CD14-positive monocyte (primary cell): ENCODE measurements at regions not wholly inside any gene's neighbourhood (a gene's known extent, or its start where the extent isn't known, plus 50 kb on each side); places are given as distances from the start of the nearest gene placed in this dataset.

Source experiments
- DNase-seq, 3 donors: peaks; one replicate each; pipeline ENCODE4 v3.0.0-alpha.2; 2011 to 2022
- H2AFZ ChIP-seq: 2 replicates; pipeline ENCODE4 v1.6.0; 2012; ENCODE audit warnings: mild to moderate bottlenecking, low read depth, low read length, inconsistent platforms; ENCODE audit not compliant: insufficient read depth, poor library complexity, severe bottlenecking
- H3K27ac ChIP-seq, 2 donors: 1 replicate in 1 of 2; 2 replicates in 1 of 2; pipeline ENCODE4 v1.5.1; 2012 to 2013; ENCODE audit warnings: low read length in 2 of 2, control low read depth in 1 of 2, inconsistent platforms in 1 of 2, low read depth in 1 of 2, mild to moderate bottlenecking in 1 of 2
- H3K27me3 ChIP-seq, 2 donors: one replicate each; pipeline versions ENCODE4 v1.6.0 to v1.6.1; 2011 to 2013; ENCODE audit warnings: low read length in 2 of 2; ENCODE audit not compliant: control insufficient read depth in 2 of 2, insufficient read depth in 2 of 2
- H3K36me3 ChIP-seq, 2 donors: replicated peaks in 1 of 2; 1 replicate in 1 of 2; 2 replicates in 1 of 2; pipeline versions ENCODE4 v1.5.1 to v1.6.1; 2012 to 2013; ENCODE audit warnings: low read length in 2 of 2, control low read depth in 1 of 2, inconsistent platforms in 1 of 2, mild to moderate bottlenecking in 1 of 2; ENCODE audit not compliant: insufficient read depth in 2 of 2, control insufficient read depth in 1 of 2
- H3K4me1 ChIP-seq, 2 donors: 1 replicate in 1 of 2; 2 replicates in 1 of 2; pipeline versions ENCODE4 v1.5.1 to v1.6.1; 2012 to 2013; ENCODE audit warnings: low read length in 2 of 2, control low read depth in 1 of 2, inconsistent platforms in 1 of 2, mild to moderate bottlenecking in 1 of 2, moderate library complexity in 1 of 2; ENCODE audit not compliant: insufficient read depth in 2 of 2, control insufficient read depth in 1 of 2
- H3K4me2 ChIP-seq: replicated peaks from 2 replicates; pipeline ENCODE3; 2012; ENCODE audit warnings: low read length, moderate library complexity, mild to moderate bottlenecking; ENCODE audit not compliant: poor library complexity, severe bottlenecking; ENCODE audit errors: extremely low read depth
- H3K4me3 ChIP-seq, 3 experiments: fragments of 200-600 bp in 1 of 3; sonication (generic) in 1 of 3; replicated peaks in 1 of 3; 1 replicate in 2 of 3; 2 replicates in 1 of 3; pipeline ENCODE4 v1.5.1; 2011 to 2013; ENCODE audit warnings: low read length in 3 of 3, mild to moderate bottlenecking in 3 of 3, control low read depth in 2 of 3, low read depth in 2 of 3, inconsistent platforms in 1 of 3, moderate library complexity in 1 of 3
- H3K79me2 ChIP-seq: 2 replicates; pipeline ENCODE4 v1.6.0; 2012; ENCODE audit warnings: mild to moderate bottlenecking, control low read depth, inconsistent platforms, low read length, moderate library complexity; ENCODE audit not compliant: insufficient read depth
- H3K9ac ChIP-seq: 2 replicates; pipeline ENCODE4 v1.6.0; 2017; ENCODE audit warnings: low read length, mild to moderate bottlenecking; ENCODE audit not compliant: insufficient read depth, poor library complexity, severe bottlenecking
- H3K9me3 ChIP-seq, 2 donors: replicated peaks in 1 of 2; 1 replicate in 1 of 2; 2 replicates in 1 of 2; pipeline versions ENCODE4 v1.5.1 to v1.6.1; 2012 to 2013; ENCODE audit warnings: low read length in 2 of 2, control low read depth in 1 of 2; ENCODE audit not compliant: control insufficient read depth in 1 of 2, insufficient read depth in 1 of 2
- H4K20me1 ChIP-seq: 2 replicates; pipeline ENCODE4 v1.6.0; 2012; ENCODE audit warnings: mild to moderate bottlenecking, low read length, control low read depth, moderate library complexity; ENCODE audit not compliant: insufficient read depth
- H3K27ac Mint-ChIP-seq, 7 donors: one replicate each; pipeline ENCODE4 v1.8.0; 2020; ENCODE audit warnings: mild to moderate bottlenecking in 7 of 7, mixed read lengths in 7 of 7, moderate library complexity in 6 of 7, inconsistent platforms in 2 of 7
- H3K27me3 Mint-ChIP-seq, 3 donors: one replicate each; pipeline ENCODE4 v1.8.0; 2021 to 2022; ENCODE audit warnings: low read depth in 3 of 3, mild to moderate bottlenecking in 3 of 3, mixed read lengths in 3 of 3, moderate library complexity in 3 of 3, inconsistent platforms in 1 of 3
- H3K36me3 Mint-ChIP-seq, 2 donors: one replicate each; pipeline ENCODE4 v1.8.0; 2020; ENCODE audit warnings: mixed read lengths in 2 of 2, inconsistent platforms in 1 of 2, mild to moderate bottlenecking in 1 of 2
- H3K4me1 Mint-ChIP-seq: one replicate; pipeline ENCODE4 v1.8.0; 2020; ENCODE audit warnings: mild to moderate bottlenecking, mixed read lengths
- H3K4me3 Mint-ChIP-seq, 2 donors: one replicate each; pipeline ENCODE4 v1.8.0; 2020; ENCODE audit warnings: mild to moderate bottlenecking in 2 of 2, mixed read lengths in 2 of 2, moderate library complexity in 1 of 2
- H3K9me3 Mint-ChIP-seq, 7 donors: one replicate each; pipeline ENCODE4 v1.8.0; 2020 to 2022; ENCODE audit warnings: mixed read lengths in 7 of 7, mild to moderate bottlenecking in 6 of 7, moderate library complexity in 6 of 7, inconsistent platforms in 2 of 7
- CTCF ChIP-seq: fragments of 200-600 bp; IDR thresholded peaks from one replicate; pipeline ENCODE4 v1.8.0; 2022; ENCODE audit warnings: antibody characterized with exemption, mild to moderate bottlenecking
- WGBS: methylation state at CpG from one replicate; pipeline ENCODE4 v1.1.5; 2013; ENCODE audit warnings: missing lambda C conversion rate; ENCODE audit not compliant: insufficient coverage; 5-methylcytosine and 5-hydroxymethylcytosine counted together
- intact Hi-C, 2 donors: fragments of 100-400 bp; cut with micrococcal nuclease; formaldehyde crosslinking; loops; one replicate each; pipeline versions ENCODE4 v1.15.0 to v1.15.1; 2023

- Mint-ChIP-seq H3K9me3 (peaks cover 0 to 10% (median 3%) of the 10 kb centered on the region in 7 donors), H3K4me1 (no peaks in the 10 kb centered on the region), H3K4me3 (no peak overlapping the region), H3K36me3 (no peaks in the 10 kb centered on the region), H3K27ac (no peak overlapping the region), H3K27me3 (no peaks in the 10 kb centered on the region)
- TF ChIP-seq CTCF, result no peak
- Histone ChIP-seq H3K9ac (no peak overlapping the region), H3K36me3 (no peaks in the 10 kb centered on the region), H3K4me1 (no peaks in the 10 kb centered on the region), H3K4me2 (no peak overlapping the region), H3K9me3 (no peaks in the 10 kb centered on the region), H3K27ac (no peak overlapping the region), H2AFZ (no peak overlapping the region), H3K79me2 (no peaks in the 10 kb centered on the region), H3K4me3 (no peak overlapping the region), H3K27me3 (no peaks in the 10 kb centered on the region), H4K20me1 (no peaks in the 10 kb centered on the region)
- WGBS, result no CpG with 5 or more reads among the region's 1 CpG
- DNase-seq, result no peak
- intact Hi-C loops, result no loop called here
Measured at GRCh38 chr9:25936031-25936430, 257.8 kb upstream of the TUSC1 start.

DNA sequence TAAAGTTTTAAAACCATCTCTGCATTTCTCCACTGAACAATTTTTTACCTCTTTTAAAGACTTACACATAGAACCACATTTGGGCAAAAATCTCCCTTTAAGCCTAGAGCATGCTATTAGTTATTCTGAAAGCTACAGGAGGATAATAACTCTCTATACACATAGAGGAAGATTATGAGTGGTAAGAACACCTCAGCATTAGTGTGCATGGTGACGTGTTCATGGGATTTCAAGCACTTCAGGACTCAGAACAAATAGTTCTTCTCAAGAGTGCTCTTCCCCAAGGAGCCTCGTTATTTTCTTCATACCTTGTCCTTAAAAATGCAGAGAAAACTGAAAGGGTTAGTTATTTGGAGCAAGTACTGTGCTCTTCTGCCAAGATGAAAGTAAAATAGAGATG, 256.9 kb upstream of the TUSC1 start:
- Histone ChIP-seq H3K4me1 (no peaks in the 10 kb centered on the region), H3K79me2 (no peaks in the 10 kb centered on the region), H3K36me3 (no peaks in the 10 kb centered on the region), H4K20me1 (no peaks in the 10 kb centered on the region), H3K4me3 (no peak overlapping the region), H2AFZ (no peak overlapping the region), H3K27ac (no peak overlapping the region), H3K27me3 (no peaks in the 10 kb centered on the region), H3K9me3 (no peaks in the 10 kb centered on the region), H3K9ac (no peak overlapping the region), H3K4me2 (no peak overlapping the region)
- Mint-ChIP-seq H3K4me3 (no peak overlapping the region), H3K27ac (no peak overlapping the region), H3K9me3 (peaks cover 0 to 10% (median 3%) of the 10 kb centered on the region in 7 donors), H3K36me3 (no peaks in the 10 kb centered on the region), H3K27me3 (no peaks in the 10 kb centered on the region), H3K4me1 (no peaks in the 10 kb centered on the region)
- intact Hi-C loops, result no loop called here
- DNase-seq, result no peak
- no CpG with 5 or more reads among the region's 2 CpGs for WGBS
- no peak for TF ChIP-seq CTCF
